SIG-M5 treated with dmso at 0.1 percent for 504 hours (cell line): ENCODE measurements at regions not wholly inside any gene's neighbourhood (a gene's known extent, or its start where the extent isn't known, plus 50 kb on each side); places are given as distances from the start of the nearest gene placed in this dataset.

Experiments
- DNase-seq: peaks from one replicate; lab custom pipeline; 2025; ENCODE audit not compliant: unreplicated experiment; lab: John Stamatoyannopoulos, UW

GRCh38 chr15:95868450-95868849 is 462.1 kb upstream of the NR2F2 start:
- no peak for DNase-seq

GRCh38 chr15:95868970-95869369 is 461.5 kb upstream of the NR2F2 start:
- DNase-seq: no peak

- no peak for DNase-seq
Observed at GRCh38 chr15:95869920-95870319, 460.6 kb upstream of the NR2F2 start.

- peak; percentile 57 for DNase-seq
Observed at GRCh38 chr15:95872366-95872771, 458.1 kb upstream of the NR2F2 start.

- DNase-seq: no peak
Observed at GRCh38 chr15:95874637-95875036, 455.9 kb upstream of the NR2F2 start.

- peak; percentile 47 for DNase-seq
Observed at GRCh38 chr15:95875121-95875643, 455.3 kb upstream of the NR2F2 start.

GRCh38 chr15:95880031-95880570 is 450.4 kb upstream of the NR2F2 start:
- no peak for DNase-seq

GRCh38 chr15:95880630-95881029 is 449.9 kb upstream of the NR2F2 start:
- DNase-seq: no peak

- DNase-seq: no peak
Observed at GRCh38 chr15:95883064-95883463, 447.4 kb upstream of the NR2F2 start.

GRCh38 chr15:95884276-95884675 is 446.2 kb upstream of the NR2F2 start:
- no peak for DNase-seq

- no peak for DNase-seq
Observed at GRCh38 chr15:95887666-95888390, 442.7 kb upstream of the NR2F2 start.

- no peak for DNase-seq
Observed at GRCh38 chr15:95888762-95889161, 441.7 kb upstream of the NR2F2 start.

- DNase-seq: no peak
Observed at GRCh38 chr15:95894407-95894956, 436.0 kb upstream of the NR2F2 start.

- DNase-seq: peak; percentile 37
Observed at GRCh38 chr15:95895508-95895907, 435.0 kb upstream of the NR2F2 start.

GRCh38 chr15:95897651-95898050 is 432.8 kb upstream of the NR2F2 start:
- no peak for DNase-seq

GRCh38 chr15:95898761-95899160 is 431.7 kb upstream of the NR2F2 start:
- no peak for DNase-seq

GRCh38 chr15:95901271-95901670 is 429.2 kb upstream of the NR2F2 start:
- no peak for DNase-seq

GRCh38 chr15:95902606-95903005 is 427.9 kb upstream of the NR2F2 start:
- no peak for DNase-seq

GRCh38 chr15:95903352-95903751 is 427.1 kb upstream of the NR2F2 start:
- no peak for DNase-seq

GRCh38 chr15:95910643-95911212 is 419.8 kb upstream of the NR2F2 start:
- DNase-seq: no peak

GRCh38 chr15:95911570-95912279 is 418.8 kb upstream of the NR2F2 start:
- DNase-seq: no peak

GRCh38 chr15:95912280-95912625 is 418.2 kb upstream of the NR2F2 start:
- DNase-seq: peak; percentile 57
